ENCODE measurements at regions not wholly inside any gene's neighbourhood (a gene's known extent, or its start where the extent isn't known, plus 50 kb on each side); places are given as distances from the start of the nearest gene placed in this dataset.
"Not testable (repeated sequence)": the region's sequence is repeated elsewhere in the genome, so short reads cannot be mapped to it uniquely, and the experiment has no call there.

DNA sequence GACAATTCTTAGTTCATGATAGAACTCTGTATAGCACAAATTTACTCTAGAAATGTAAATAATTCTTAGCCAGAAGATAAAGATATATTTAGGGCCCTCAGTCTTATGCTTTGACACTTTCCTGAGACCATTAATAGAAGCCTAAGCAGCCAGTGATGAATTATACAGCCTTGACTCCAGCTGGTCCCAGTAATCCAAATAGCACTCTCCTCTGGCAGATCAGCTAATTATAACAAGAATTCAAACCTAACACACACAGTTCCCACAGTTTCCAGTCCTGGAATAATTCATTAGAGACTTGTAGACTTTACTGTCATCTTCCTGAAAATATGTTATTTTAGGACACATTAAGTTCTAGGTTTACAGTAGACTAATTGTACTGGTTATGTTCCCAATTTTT is 50.4 kb downstream of the SHOC1 start:
- Histone ChIP-seq H3K27me3 (ENCODE audit: control insufficient read depth, insufficient read depth, low read length) (no peaks in the 10 kb centered on the region), H3K27ac (ENCODE audit: low read depth, low read length) (no peak overlapping the region), H3K9me3 (ENCODE audit: control insufficient read depth, insufficient read depth, low read length) (peaks cover 5% of the 10 kb centered on the region; the same call in 1 of the 2 replicates), H3K4me3 (ENCODE audit: low read depth, low read length) (no peak overlapping the region)
- ChIA-PET CTCF (interaction anchor here (0.5 to 1.0 kb wide), 2 partner anchors 330 to 331 kb away, joined by 3 to 4 read pairs; no protein-coding TSS in a partner anchor), POLR2A (interaction anchor here (2.6 kb wide), 1 partner anchor 16 kb away, joined by 10 read pairs; no protein-coding TSS in a partner anchor)
- TF ChIP-seq CTCF (IDR thresholded peaks at IDR 0.05; ENCODE audit: low read depth, low read length) = no peak
- DNase-seq (ENCODE audit: low read depth, low spot score) = no peak

GRCh38 chr9:111743275-111743674 is 51.5 kb downstream of the SHOC1 start:
- no peak overlapping the region for H3K4me3 ChIP-seq (ENCODE audit: low read depth, low read length)
- POLR2A ChIA-PET = interaction anchor here (2.6 kb wide), 1 partner anchor 15 kb away, joined by 10 read pairs; no protein-coding TSS in a partner anchor
- peak; percentile 13 for DNase-seq (ENCODE audit: low read depth, low spot score)
- TF ChIP-seq CTCF (IDR thresholded peaks at IDR 0.05; ENCODE audit: low read depth, low read length) = no peak
- no peaks in the 10 kb centered on the region for H3K27me3 ChIP-seq (ENCODE audit: control insufficient read depth, insufficient read depth, low read length)
- CTCF ChIA-PET = interaction anchor here (0.8 kb wide), 1 partner anchor 331 kb away, joined by 6 read pairs; no protein-coding TSS in a partner anchor
- peaks cover 5% of the 10 kb centered on the region; the same call in 1 of the 2 replicates for H3K9me3 ChIP-seq (ENCODE audit: control insufficient read depth, insufficient read depth, low read length)
- H3K27ac ChIP-seq (ENCODE audit: low read depth, low read length) = no peak overlapping the region

DNA sequence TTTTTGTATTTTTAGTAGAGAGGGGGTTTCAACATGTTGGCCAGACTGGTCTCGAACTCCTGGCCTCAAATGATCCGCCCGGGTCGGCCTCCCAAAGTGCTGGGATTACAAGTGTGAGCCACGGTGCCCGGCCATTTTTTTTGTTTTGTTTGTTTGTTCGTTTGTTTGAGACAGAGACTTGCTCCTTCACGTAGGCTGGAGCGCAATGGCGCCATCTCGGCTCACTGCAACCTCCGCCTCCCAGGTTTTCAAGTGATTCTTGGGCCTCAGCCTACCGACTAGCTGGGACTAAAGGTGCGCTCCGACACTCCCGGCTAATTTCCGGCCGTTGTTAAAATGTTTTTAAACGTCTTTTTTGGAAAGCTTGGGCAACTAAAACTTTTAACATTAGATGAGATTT is 54.0 kb downstream of the SHOC1 start:
- Histone ChIP-seq H3K9me3 (ENCODE audit: control insufficient read depth, insufficient read depth, low read length) (peaks cover 5% of the 10 kb centered on the region; the same call in 1 of the 2 replicates), H3K27me3 (ENCODE audit: control insufficient read depth, insufficient read depth, low read length) (no peaks in the 10 kb centered on the region), H3K4me3 (ENCODE audit: low read depth, low read length) (no peak overlapping the region), H3K27ac (ENCODE audit: low read depth, low read length) (no peak overlapping the region)
- ChIA-PET CTCF (no interaction called here), POLR2A (no interaction called here)
- TF ChIP-seq CTCF (IDR thresholded peaks at IDR 0.05; ENCODE audit: low read depth, low read length) = no peak
- DNase-seq (ENCODE audit: low read depth, low spot score) = no peak

- Histone ChIP-seq H3K27me3 (ENCODE audit: control insufficient read depth, insufficient read depth, low read length) (no peaks in the 10 kb centered on the region), H3K9me3 (ENCODE audit: control insufficient read depth, insufficient read depth, low read length) (peaks cover 5% of the 10 kb centered on the region; the same call in 1 of the 2 replicates), H3K27ac (ENCODE audit: low read depth, low read length) (no peak overlapping the region), H3K4me3 (ENCODE audit: low read depth, low read length) (no peak overlapping the region)
- ChIA-PET CTCF (no interaction called here), POLR2A (no interaction called here)
- no peak for DNase-seq (ENCODE audit: low read depth, low spot score)
- no peak for TF ChIP-seq CTCF (IDR thresholded peaks at IDR 0.05; ENCODE audit: low read depth, low read length)
These were observed 58.0 kb downstream of the SHOC1 start for GRCh38 chr9:111736714-111737113.

DNA sequence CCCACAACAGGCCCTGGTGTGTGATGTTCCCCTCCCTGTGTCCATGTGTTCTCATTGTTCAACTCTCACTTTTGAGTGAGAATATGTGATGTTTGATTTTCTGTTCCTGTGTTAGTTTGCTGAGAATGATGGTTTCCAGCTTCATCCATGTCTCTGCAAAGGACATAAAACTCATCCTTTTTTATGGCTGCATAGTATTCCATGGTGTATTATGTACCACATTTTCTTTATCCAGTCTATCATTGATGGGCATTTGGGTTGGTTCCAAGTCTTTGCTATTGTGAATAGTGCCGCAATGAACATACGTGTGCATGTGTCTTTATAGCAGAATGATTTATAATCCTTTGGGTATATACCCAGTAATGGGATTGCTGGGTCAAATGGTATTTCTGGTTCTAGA is 59.4 kb downstream of the SHOC1 start:
- CTCF ChIA-PET; H3K27me3 ChIP-seq (ENCODE audit: control insufficient read depth, insufficient read depth, low read length); H3K4me3 ChIP-seq (ENCODE audit: low read depth, low read length); H3K27ac ChIP-seq (ENCODE audit: low read depth, low read length); H3K9me3 ChIP-seq (ENCODE audit: control insufficient read depth, insufficient read depth, low read length); DNase-seq (ENCODE audit: low read depth, low spot score); POLR2A ChIA-PET: not testable (repeated sequence)
